ENCODE measurements at regions not wholly inside any gene's neighbourhood (a gene's known extent, or its start where the extent isn't known, plus 50 kb on each side); places are given as distances from the start of the nearest gene placed in this dataset.
"Not testable (repeated sequence)": the region's sequence is repeated elsewhere in the genome, so short reads cannot be mapped to it uniquely, and the experiment has no call there.

GRCh38 chr11:3509563-3509962 lies 130.6 kb upstream of the ZNF195 start:
- CTCF ChIA-PET, result interaction anchor here (0.6 kb wide), 1 partner anchor 72 kb away, joined by 4 read pairs; no protein-coding TSS in a partner anchor
- POLR2A ChIA-PET; H3K27ac ChIP-seq (ENCODE audit: extremely low read depth, low read depth, low read length): not testable (repeated sequence)

GRCh38 chr11:3499198-3499597 lies 120.3 kb upstream of the ZNF195 start:
- H3K27ac ChIP-seq (ENCODE audit: extremely low read depth, low read depth, low read length); H3K4me1 ChIP-seq (ENCODE audit: control insufficient read depth, insufficient read depth, low read length); CTCF ChIA-PET; H3K36me3 ChIP-seq (ENCODE audit: control insufficient read depth in 2 of 2, insufficient read depth in 1 of 2, low read length in 2 of 2); H3K9me3 ChIP-seq (ENCODE audit: control insufficient read depth, insufficient read depth, low read depth, low read length); H3K4me3 ChIP-seq (ENCODE audit: low read depth, low read length); POLR2A ChIA-PET: not testable (repeated sequence)

More at GRCh38 chr11:3509563-3509962, 130.6 kb upstream of the ZNF195 start:
- H3K36me3 ChIP-seq (ENCODE audit: control insufficient read depth in 2 of 2, insufficient read depth in 1 of 2, low read length in 2 of 2); H3K4me1 ChIP-seq (ENCODE audit: control insufficient read depth, insufficient read depth, low read length); H3K9me3 ChIP-seq (ENCODE audit: control insufficient read depth, insufficient read depth, low read depth, low read length); H3K4me3 ChIP-seq (ENCODE audit: low read depth, low read length): not testable (repeated sequence)

GRCh38 chr11:3498356-3498755 lies 119.4 kb upstream of the ZNF195 start:
- POLR2A ChIA-PET; H3K9me3 ChIP-seq (ENCODE audit: control insufficient read depth, insufficient read depth, low read depth, low read length); H3K4me1 ChIP-seq (ENCODE audit: control insufficient read depth, insufficient read depth, low read length); CTCF ChIA-PET; H3K36me3 ChIP-seq (ENCODE audit: control insufficient read depth in 2 of 2, insufficient read depth in 1 of 2, low read length in 2 of 2); H3K4me3 ChIP-seq (ENCODE audit: low read depth, low read length); H3K27ac ChIP-seq (ENCODE audit: extremely low read depth, low read depth, low read length): not testable (repeated sequence)

GRCh38 chr11:3493152-3493551 lies 114.2 kb upstream of the ZNF195 start:
- H3K27ac ChIP-seq (ENCODE audit: extremely low read depth, low read depth, low read length); H3K4me3 ChIP-seq (ENCODE audit: low read depth, low read length); H3K9me3 ChIP-seq (ENCODE audit: control insufficient read depth, insufficient read depth, low read depth, low read length); CTCF ChIA-PET; H3K4me1 ChIP-seq (ENCODE audit: control insufficient read depth, insufficient read depth, low read length); H3K36me3 ChIP-seq (ENCODE audit: control insufficient read depth in 2 of 2, insufficient read depth in 1 of 2, low read length in 2 of 2); POLR2A ChIA-PET: not testable (repeated sequence)
- TF ChIP-seq ZNF146 (tag by site-specific recombination; IDR thresholded peaks at IDR 0.05), result peak; percentile 64; the same call in 1 of the 2 replicates

GRCh38 chr11:3488003-3488402 lies 109.1 kb upstream of the ZNF195 start:
- H3K4me1 ChIP-seq (ENCODE audit: control insufficient read depth, insufficient read depth, low read length); H3K36me3 ChIP-seq (ENCODE audit: control insufficient read depth in 2 of 2, insufficient read depth in 1 of 2, low read length in 2 of 2); H3K27ac ChIP-seq (ENCODE audit: extremely low read depth, low read depth, low read length); H3K4me3 ChIP-seq (ENCODE audit: low read depth, low read length); POLR2A ChIA-PET; H3K9me3 ChIP-seq (ENCODE audit: control insufficient read depth, insufficient read depth, low read depth, low read length); CTCF ChIA-PET: not testable (repeated sequence)

- H3K4me1 ChIP-seq (ENCODE audit: control insufficient read depth, insufficient read depth, low read length); CTCF ChIA-PET; H3K4me3 ChIP-seq (ENCODE audit: low read depth, low read length); H3K9me3 ChIP-seq (ENCODE audit: control insufficient read depth, insufficient read depth, low read depth, low read length); H3K36me3 ChIP-seq (ENCODE audit: control insufficient read depth in 2 of 2, insufficient read depth in 1 of 2, low read length in 2 of 2); POLR2A ChIA-PET; H3K27ac ChIP-seq (ENCODE audit: extremely low read depth, low read depth, low read length): not testable (repeated sequence)
Measured at GRCh38 chr11:3485737-3486136, 106.8 kb upstream of the ZNF195 start.

GRCh38 chr11:3476937-3477885 lies 98.3 kb upstream of the ZNF195 start:
- H3K9me3 ChIP-seq (ENCODE audit: control insufficient read depth, insufficient read depth, low read depth, low read length); H3K4me1 ChIP-seq (ENCODE audit: control insufficient read depth, insufficient read depth, low read length); H3K27ac ChIP-seq (ENCODE audit: extremely low read depth, low read depth, low read length); POLR2A ChIA-PET; CTCF ChIA-PET; H3K4me3 ChIP-seq (ENCODE audit: low read depth, low read length); H3K36me3 ChIP-seq (ENCODE audit: control insufficient read depth in 2 of 2, insufficient read depth in 1 of 2, low read length in 2 of 2): not testable (repeated sequence)

- H3K4me1 ChIP-seq (ENCODE audit: control insufficient read depth, insufficient read depth, low read length); H3K9me3 ChIP-seq (ENCODE audit: control insufficient read depth, insufficient read depth, low read depth, low read length); H3K27ac ChIP-seq (ENCODE audit: extremely low read depth, low read depth, low read length); H3K36me3 ChIP-seq (ENCODE audit: control insufficient read depth in 2 of 2, insufficient read depth in 1 of 2, low read length in 2 of 2); POLR2A ChIA-PET; H3K4me3 ChIP-seq (ENCODE audit: low read depth, low read length); CTCF ChIA-PET: not testable (repeated sequence)
Measured at GRCh38 chr11:3476084-3476936, 97.4 kb upstream of the ZNF195 start.

GRCh38 chr11:3468963-3469362 lies 90.0 kb upstream of the ZNF195 start:
- H3K36me3 ChIP-seq (ENCODE audit: control insufficient read depth in 2 of 2, insufficient read depth in 1 of 2, low read length in 2 of 2); H3K4me3 ChIP-seq (ENCODE audit: low read depth, low read length); H3K27ac ChIP-seq (ENCODE audit: extremely low read depth, low read depth, low read length); H3K9me3 ChIP-seq (ENCODE audit: control insufficient read depth, insufficient read depth, low read depth, low read length); POLR2A ChIA-PET; H3K4me1 ChIP-seq (ENCODE audit: control insufficient read depth, insufficient read depth, low read length): not testable (repeated sequence)
- CTCF ChIA-PET, result interaction anchor here (0.6 kb wide), 1 partner anchor 139 kb away, joined by 4 read pairs; no protein-coding TSS in a partner anchor
